Uterus (tissue), 2 donors: ENCODE measurements at regions not wholly inside any gene's neighbourhood (a gene's known extent, or its start where the extent isn't known, plus 50 kb on each side); places are given as distances from the start of the nearest gene placed in this dataset.
"Not testable (repeated sequence)": the region's sequence is repeated elsewhere in the genome, so short reads cannot be mapped to it uniquely, and the experiment has no call there.

Source experiments
- POLR2A ChIP-seq, 2 donors: fragments of 450-650 bp; IDR thresholded peaks; one replicate each; pipeline ENCODE4 v1.6.1; 2016; ENCODE audit warnings: antibody characterized with exemption in 2 of 2, mild to moderate bottlenecking in 1 of 2, moderate library complexity in 1 of 2
- TF ChIP-seq, protein P1 (sequence below), 4 experiments: fragments of 200-600 bp in 2 of 4; fragments of 450-650 bp in 2 of 4; sonication (generic) in 2 of 4; IDR thresholded peaks; one replicate each; pipeline ENCODE4 v1.5.1; 2016 to 2019; ENCODE audit warnings: antibody characterized with exemption in 4 of 4, mild to moderate bottlenecking in 2 of 4, moderate library complexity in 1 of 4

DNA sequence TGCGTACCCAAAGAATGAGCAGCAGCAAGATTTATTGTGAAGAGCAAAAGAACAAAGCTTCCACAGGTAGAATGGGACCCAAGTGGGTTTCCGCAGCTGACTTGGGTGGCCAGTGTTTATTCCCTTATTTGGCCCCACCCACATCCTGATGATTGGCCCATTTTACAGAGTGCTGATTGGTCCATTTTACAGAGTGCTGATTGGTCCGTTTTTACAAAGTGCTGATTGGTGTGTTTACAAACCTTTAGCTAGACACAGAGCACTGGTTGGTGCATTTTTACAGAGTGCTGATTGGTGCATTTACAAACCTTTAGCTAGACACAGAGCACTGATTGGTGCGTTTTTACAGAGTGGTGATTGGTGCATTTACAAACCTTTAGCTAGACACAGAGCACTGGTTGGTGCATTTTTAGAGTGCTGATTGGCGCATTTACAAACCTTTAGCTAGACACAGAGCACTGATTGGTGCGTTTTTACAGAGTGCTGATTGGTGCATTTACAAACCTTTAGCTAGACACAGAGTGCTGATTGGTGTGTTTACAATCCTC lies 94.8 kb downstream of the SAMD9 start:
- TF ChIP-seq, protein P1, sequence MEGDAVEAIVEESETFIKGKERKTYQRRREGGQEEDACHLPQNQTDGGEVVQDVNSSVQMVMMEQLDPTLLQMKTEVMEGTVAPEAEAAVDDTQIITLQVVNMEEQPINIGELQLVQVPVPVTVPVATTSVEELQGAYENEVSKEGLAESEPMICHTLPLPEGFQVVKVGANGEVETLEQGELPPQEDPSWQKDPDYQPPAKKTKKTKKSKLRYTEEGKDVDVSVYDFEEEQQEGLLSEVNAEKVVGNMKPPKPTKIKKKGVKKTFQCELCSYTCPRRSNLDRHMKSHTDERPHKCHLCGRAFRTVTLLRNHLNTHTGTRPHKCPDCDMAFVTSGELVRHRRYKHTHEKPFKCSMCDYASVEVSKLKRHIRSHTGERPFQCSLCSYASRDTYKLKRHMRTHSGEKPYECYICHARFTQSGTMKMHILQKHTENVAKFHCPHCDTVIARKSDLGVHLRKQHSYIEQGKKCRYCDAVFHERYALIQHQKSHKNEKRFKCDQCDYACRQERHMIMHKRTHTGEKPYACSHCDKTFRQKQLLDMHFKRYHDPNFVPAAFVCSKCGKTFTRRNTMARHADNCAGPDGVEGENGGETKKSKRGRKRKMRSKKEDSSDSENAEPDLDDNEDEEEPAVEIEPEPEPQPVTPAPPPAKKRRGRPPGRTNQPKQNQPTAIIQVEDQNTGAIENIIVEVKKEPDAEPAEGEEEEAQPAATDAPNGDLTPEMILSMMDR (IDR thresholded peaks at IDR 0.05), result not testable (repeated sequence)
- not testable (repeated sequence) for TF ChIP-seq POLR2A (IDR thresholded peaks at IDR 0.05)
